HepG2 (cell line): ENCODE measurements at regions not wholly inside any gene's neighbourhood (a gene's known extent, or its start where the extent isn't known, plus 50 kb on each side); places are given as distances from the start of the nearest gene placed in this dataset.

Experiments
- ATAC-seq: fragments of 200-7000 bp; cut with Tn5 transposase; 3 replicates; pipeline ENCODE4 v1.9.1; 2020; ENCODE audit warnings: mild to moderate bottlenecking, moderate library complexity
- BruUV-seq: library from RNA; stranded (reverse); fragments of 400-500 nt; replicated peaks from 2 replicates; lab custom pipeline; 2021; lab: Mats Ljungman, UMichigan
- CTCF ChIA-PET: fragments of 300-600 bp; formaldehyde crosslinking; extraction: SDS; loops from one replicate; lab custom pipeline; 2021; ENCODE audit warnings: low total read pairs, inconsistent platforms, low intra/inter-chr PET ratio; lab: Yijun Ruan, JAX
- POLR2A ChIA-PET: fragments of 350-600 bp; sonication (Branson Sonifier 250); formaldehyde crosslinking; loops from one replicate; lab custom pipeline; 2020; ENCODE audit warnings: antibody characterized with exemption, inconsistent platforms; lab: Yijun Ruan, JAX
- DNase-seq: peaks from one replicate; pipeline ENCODE4 v3.0.0-alpha.2; 2015; ENCODE audit warnings: low spot score
- FAIRE-seq: peaks from 3 replicates; lab custom pipeline; 2011; peaks lifted over from hg19 to GRCh38; lab: Jason Lieb, UNC
- H2AFZ ChIP-seq: one replicate; pipeline ENCODE4 v1.6.1; 2011; ENCODE audit warnings: low read length, inconsistent platforms
- H3K27ac ChIP-seq: fragments of 300-600 bp; 3 replicates; pipeline ENCODE4 v1.8.0; 2011; ENCODE audit warnings: mixed run types, mild to moderate bottlenecking, mixed read lengths, low read length, inconsistent platforms; ENCODE audit not compliant: insufficient read depth; ENCODE audit errors: extremely low read length
- H3K27me3 ChIP-seq, 2 experiments: fragments of 200-600 bp in 1 of 2; 2 replicates in 1 of 2; 3 replicates in 1 of 2; pipeline versions ENCODE4 v1.6.0 to v1.8.0; 2011; ENCODE audit warnings: low read length in 2 of 2, mild to moderate bottlenecking in 2 of 2, moderate library complexity in 2 of 2, inconsistent platforms in 1 of 2; ENCODE audit not compliant: insufficient read depth in 2 of 2, control insufficient read depth in 1 of 2
- H3K36me3 ChIP-seq, 2 experiments: fragments of 200-600 bp in 1 of 2; replicated peaks in 1 of 2; 2 replicates in 1 of 2; 3 replicates in 1 of 2; pipeline versions ENCODE4 v1.5.1 to v1.8.0; 2011; ENCODE audit warnings: low read length in 2 of 2, inconsistent platforms in 1 of 2; ENCODE audit not compliant: insufficient read depth in 2 of 2, control insufficient read depth in 1 of 2
- H3K4me1 ChIP-seq: 2 replicates; pipeline ENCODE4 v1.5.1; 2012; ENCODE audit warnings: low read length, inconsistent platforms; ENCODE audit not compliant: insufficient read depth
- H3K4me2 ChIP-seq: 2 replicates; pipeline ENCODE4 v1.6.0; 2011; ENCODE audit warnings: low read depth, low read length, inconsistent platforms
- H3K4me3 ChIP-seq, 3 experiments: fragments of 200-600 bp in 1 of 3; sonication (generic), shearing (Covaris generic) in 1 of 3; replicated peaks in 1 of 3; 2 replicates each; pipeline ENCODE4 v1.5.1; 2011 to 2016; ENCODE audit warnings: low read length in 3 of 3, inconsistent platforms in 2 of 3, low read depth in 2 of 3, mild to moderate bottlenecking in 2 of 3, control low read depth in 1 of 3, mixed read lengths in 1 of 3; ENCODE audit not compliant: insufficient read depth in 1 of 3
- H3K79me2 ChIP-seq: one replicate; pipeline ENCODE4 v1.6.1; 2011; ENCODE audit warnings: low read length, inconsistent platforms; ENCODE audit not compliant: insufficient read depth
- H3K9ac ChIP-seq: 2 replicates; pipeline ENCODE4 v1.6.0; 2011; ENCODE audit warnings: mild to moderate bottlenecking, low read depth, low read length, inconsistent platforms; ENCODE audit not compliant: insufficient read depth
- H3K9me3 ChIP-seq: 2 replicates; pipeline ENCODE4 v1.5.1; 2012; ENCODE audit warnings: mild to moderate bottlenecking, low read length
- H4K20me1 ChIP-seq: 2 replicates; pipeline ENCODE4 v1.6.0; 2011; ENCODE audit warnings: inconsistent platforms, mild to moderate bottlenecking, low read length, moderate library complexity; ENCODE audit not compliant: insufficient read depth
- HINFP ChIP-seq: sonication (generic); formaldehyde crosslinking; IDR thresholded peaks from 2 replicates; pipeline ENCODE4 v1.4.0; 2020; ENCODE audit warnings: low read depth, mild to moderate bottlenecking, missing genetic modification reagents
- JUN ChIP-seq: sonication (generic); formaldehyde crosslinking; IDR thresholded peaks from 2 replicates; pipeline ENCODE4 v1.4.0; 2020; ENCODE audit warnings: mild to moderate bottlenecking, missing genetic modification reagents
- MAFK ChIP-seq, 2 experiments: IDR thresholded peaks in 1 of 2; conservative IDR thresholded peaks in 1 of 2; 2 replicates each; pipeline ENCODE4 v1.6.1; 2011; ENCODE audit warnings: improper control_type of control experiment in 2 of 2, low read length in 2 of 2
- NFKBIZ ChIP-seq: IDR thresholded peaks from 2 replicates; pipeline ENCODE4 v1.6.1; 2018; ENCODE audit warnings: missing genetic modification reagents, missing compliant biosample characterization
- PHB2 ChIP-seq: fragments of 450-650 bp; IDR thresholded peaks from 2 replicates; pipeline ENCODE4 v1.6.1; 2018; ENCODE audit not compliant: partially characterized antibody
- SMYD3 ChIP-seq: sonication (generic); formaldehyde crosslinking; IDR thresholded peaks from 2 replicates; pipeline ENCODE4 v1.8.1; 2023; ENCODE audit warnings: mild to moderate bottlenecking, missing genetic modification reagents
- TARDBP ChIP-seq: sonication (generic); formaldehyde crosslinking; IDR thresholded peaks from 2 replicates; pipeline ENCODE4 v1.8.0; 2022; ENCODE audit warnings: mild to moderate bottlenecking, missing genetic modification reagents
- ZNF224 ChIP-seq: sonication (generic); formaldehyde crosslinking; IDR thresholded peaks from 2 replicates; pipeline ENCODE4 v1.5.0; 2020; ENCODE audit warnings: mild to moderate bottlenecking, missing genetic modification reagents
- ZNF30 ChIP-seq: sonication (generic); formaldehyde crosslinking; IDR thresholded peaks from 2 replicates; pipeline ENCODE4 v1.5.0; 2020; ENCODE audit warnings: mild to moderate bottlenecking, missing genetic modification reagents
- ZNF337 ChIP-seq: sonication (generic); formaldehyde crosslinking; IDR thresholded peaks from 2 replicates; pipeline ENCODE4 v1.5.1; 2020; ENCODE audit warnings: missing genetic modification reagents, low read depth, mild to moderate bottlenecking, borderline replicate concordance
- ZNF451 ChIP-seq: sonication (generic); formaldehyde crosslinking; IDR thresholded peaks from 2 replicates; pipeline ENCODE4 v1.5.0; 2020; ENCODE audit warnings: mild to moderate bottlenecking, missing genetic modification reagents
- ZNF510 ChIP-seq: sonication (generic); formaldehyde crosslinking; IDR thresholded peaks from 2 replicates; pipeline ENCODE4 v1.4.0; 2020; ENCODE audit warnings: low read depth, mild to moderate bottlenecking, missing genetic modification reagents
- ZNF512B ChIP-seq: sonication (generic); formaldehyde crosslinking; IDR thresholded peaks from 2 replicates; pipeline ENCODE4 v1.5.1; 2020; ENCODE audit warnings: missing genetic modification reagents, mild to moderate bottlenecking, borderline replicate concordance
- ZNF543 ChIP-seq: sonication (generic); formaldehyde crosslinking; IDR thresholded peaks from 2 replicates; pipeline ENCODE4 v1.4.0; 2020; ENCODE audit warnings: mild to moderate bottlenecking, missing genetic modification reagents
- ZNF589 ChIP-seq: sonication (generic); formaldehyde crosslinking; conservative IDR thresholded peaks from 2 replicates; pipeline ENCODE4 v1.8.0; 2022; ENCODE audit warnings: mild to moderate bottlenecking, moderate library complexity, missing genetic modification reagents
- WGBS: methylation state at CpG from one replicate; pipeline ENCODE4 v1.1.6; 2017; ENCODE audit warnings: low lambda C conversion rate; 5-methylcytosine and 5-hydroxymethylcytosine counted together
- in situ Hi-C: cut with HindIII; loops from 2 replicates; pipeline ENCODE4 v1.10.0; 2017; ENCODE audit warnings: low pct_unique_long_range_greater_than_20kb; ENCODE audit not compliant: extremely low pct_ligation_motif_present
- intact Hi-C: fragments of 100-400 bp; cut with micrococcal nuclease; formaldehyde crosslinking; loops from one replicate; pipeline ENCODE4 v1.10.0; 2022; ENCODE audit not compliant: unreplicated experiment

GRCh38 chr7:68119411-68119810 lies 1122.8 kb downstream of the TYW1 start:
- H3K79me2 ChIP-seq, result no peaks in the 10 kb centered on the region
- H3K4me2 ChIP-seq, result no peak overlapping the region
- in situ Hi-C loops (no loop called here), intact Hi-C loops (no loop called here)
- no peak overlapping the region for H3K4me3 ChIP-seq
- no peaks in the 10 kb centered on the region for H3K36me3 ChIP-seq
- no peak for FAIRE-seq
- ChIA-PET CTCF (no interaction called here), POLR2A (no interaction called here)
- no peak for ATAC-seq
- no peaks in the 10 kb centered on the region for H3K27me3 ChIP-seq
- WGBS, result 9% methylated on average over 5 of the region's 5 CpGs
- DNase-seq, result no peak
- H3K9ac ChIP-seq, result no peak overlapping the region
- BruUV-seq, result no TSS peak
- no peak overlapping the region for H3K27ac ChIP-seq
- H3K9me3 ChIP-seq, result peaks cover 27% of the 10 kb centered on the region
- no peak overlapping the region for H2AFZ ChIP-seq
- TF ChIP-seq ZNF543 (CRISPR knock-in tag) (no peak), MAFK (conservative IDR thresholded peaks at IDR 0.05 in 1 of 2, IDR thresholded peaks at IDR 0.05 in 1 of 2; ENCODE audit: low read length in 2 of 2) (peak in 1 of 2 experiments; percentile 26; a peak in 1 of 4 replicates)
- H3K4me1 ChIP-seq, result no peaks in the 10 kb centered on the region
- no peaks in the 10 kb centered on the region for H4K20me1 ChIP-seq

- Histone ChIP-seq H3K27ac (no peak overlapping the region), H3K4me3 (no peak overlapping the region), H3K79me2 (no peaks in the 10 kb centered on the region), H3K4me1 (no peaks in the 10 kb centered on the region), H4K20me1 (no peaks in the 10 kb centered on the region), H2AFZ (no peak overlapping the region), H3K4me2 (no peak overlapping the region), H3K9ac (no peak overlapping the region), H3K36me3 (no peaks in the 10 kb centered on the region), H3K27me3 (no peaks in the 10 kb centered on the region), H3K9me3 (peaks cover 27% of the 10 kb centered on the region)
- DNase-seq (no peak), FAIRE-seq (no peak), ATAC-seq (no peak)
- ChIA-PET CTCF (no interaction called here), POLR2A (no interaction called here)
- in situ Hi-C loops (no loop called here), intact Hi-C loops (no loop called here)
- no TSS peak for BruUV-seq
- TF ChIP-seq ZNF510 (CRISPR knock-in tag) (no peak), JUN (CRISPR knock-in tag) (no peak), ZNF224 (CRISPR knock-in tag) (no peak), ZNF451 (no peak), HINFP (CRISPR knock-in tag) (no peak), ZNF589 (no peak), TARDBP (CRISPR knock-in tag) (no peak), ZNF30 (CRISPR knock-in tag) (no peak), PHB2 (no peak), SMYD3 (no peak), ZNF337 (CRISPR knock-in tag) (no peak), ZNF512B (CRISPR knock-in tag) (no peak), NFKBIZ (no peak)
Measured at GRCh38 chr7:68121056-68121455, 1124.4 kb downstream of the TYW1 start.
